ENCODE measurements at regions not wholly inside any gene's neighbourhood (a gene's known extent, or its start where the extent isn't known, plus 50 kb on each side); places are given as distances from the start of the nearest gene placed in this dataset.

DNA sequence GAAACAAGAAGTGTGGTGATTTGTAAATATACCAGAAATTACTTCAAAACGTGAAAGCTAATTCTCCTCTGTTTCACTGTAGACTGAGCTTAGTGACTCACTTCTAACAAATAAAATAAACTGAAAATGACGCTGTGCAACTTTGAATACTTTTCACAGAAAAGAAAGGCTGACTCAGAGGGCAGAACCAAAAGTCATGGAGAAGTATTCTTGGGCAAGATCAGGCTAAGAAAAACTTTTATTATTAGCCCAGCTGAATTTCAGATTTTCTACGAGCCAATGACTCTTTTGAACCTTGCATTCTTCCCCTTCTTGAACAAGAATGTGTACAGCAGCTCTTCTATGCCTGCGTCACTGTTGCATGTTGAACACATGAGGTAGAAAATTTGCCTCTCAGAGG, 527.3 kb upstream of the GHITM start:
- TF ChIP-seq, protein P1, sequence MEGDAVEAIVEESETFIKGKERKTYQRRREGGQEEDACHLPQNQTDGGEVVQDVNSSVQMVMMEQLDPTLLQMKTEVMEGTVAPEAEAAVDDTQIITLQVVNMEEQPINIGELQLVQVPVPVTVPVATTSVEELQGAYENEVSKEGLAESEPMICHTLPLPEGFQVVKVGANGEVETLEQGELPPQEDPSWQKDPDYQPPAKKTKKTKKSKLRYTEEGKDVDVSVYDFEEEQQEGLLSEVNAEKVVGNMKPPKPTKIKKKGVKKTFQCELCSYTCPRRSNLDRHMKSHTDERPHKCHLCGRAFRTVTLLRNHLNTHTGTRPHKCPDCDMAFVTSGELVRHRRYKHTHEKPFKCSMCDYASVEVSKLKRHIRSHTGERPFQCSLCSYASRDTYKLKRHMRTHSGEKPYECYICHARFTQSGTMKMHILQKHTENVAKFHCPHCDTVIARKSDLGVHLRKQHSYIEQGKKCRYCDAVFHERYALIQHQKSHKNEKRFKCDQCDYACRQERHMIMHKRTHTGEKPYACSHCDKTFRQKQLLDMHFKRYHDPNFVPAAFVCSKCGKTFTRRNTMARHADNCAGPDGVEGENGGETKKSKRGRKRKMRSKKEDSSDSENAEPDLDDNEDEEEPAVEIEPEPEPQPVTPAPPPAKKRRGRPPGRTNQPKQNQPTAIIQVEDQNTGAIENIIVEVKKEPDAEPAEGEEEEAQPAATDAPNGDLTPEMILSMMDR (IDR thresholded peaks at IDR 0.05), result no peak
- TF ChIP-seq POLR2A (IDR thresholded peaks at IDR 0.05), result no peak
- TF ChIP-seq EP300 (IDR thresholded peaks at IDR 0.05), result no peak
